ENCODE measurements at regions not wholly inside any gene's neighbourhood (a gene's known extent, or its start where the extent isn't known, plus 50 kb on each side); places are given as distances from the start of the nearest gene placed in this dataset.

DNA sequence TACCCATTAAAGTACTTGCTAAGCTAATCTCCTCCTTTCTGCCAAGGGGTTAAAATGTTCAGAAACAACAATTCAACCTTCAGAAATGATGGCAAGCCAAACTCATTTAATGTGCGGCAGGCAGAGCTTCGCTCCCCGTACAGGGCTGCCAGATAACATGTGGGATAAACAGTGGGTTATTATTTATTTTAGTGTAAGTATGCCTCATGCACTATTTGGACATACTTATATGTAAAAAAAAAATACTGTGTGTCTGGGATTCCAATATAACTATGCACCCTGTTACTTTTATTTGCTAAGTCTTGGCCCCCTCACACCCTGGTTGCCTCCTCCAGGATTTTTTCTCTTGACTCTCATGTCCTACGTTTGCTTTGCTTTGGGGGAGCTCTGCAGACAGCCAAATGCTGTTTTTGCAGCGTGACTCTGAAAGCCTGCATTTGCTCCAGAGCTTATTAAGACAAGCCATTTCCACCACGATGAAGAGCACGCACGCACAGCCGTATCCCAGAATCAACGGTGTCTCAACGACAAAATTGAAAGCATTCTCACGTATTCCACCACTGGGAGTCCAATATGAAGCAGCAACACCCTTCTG, 86.5 kb upstream of the SHANK2 start:
- TF ChIP-seq, protein P1, sequence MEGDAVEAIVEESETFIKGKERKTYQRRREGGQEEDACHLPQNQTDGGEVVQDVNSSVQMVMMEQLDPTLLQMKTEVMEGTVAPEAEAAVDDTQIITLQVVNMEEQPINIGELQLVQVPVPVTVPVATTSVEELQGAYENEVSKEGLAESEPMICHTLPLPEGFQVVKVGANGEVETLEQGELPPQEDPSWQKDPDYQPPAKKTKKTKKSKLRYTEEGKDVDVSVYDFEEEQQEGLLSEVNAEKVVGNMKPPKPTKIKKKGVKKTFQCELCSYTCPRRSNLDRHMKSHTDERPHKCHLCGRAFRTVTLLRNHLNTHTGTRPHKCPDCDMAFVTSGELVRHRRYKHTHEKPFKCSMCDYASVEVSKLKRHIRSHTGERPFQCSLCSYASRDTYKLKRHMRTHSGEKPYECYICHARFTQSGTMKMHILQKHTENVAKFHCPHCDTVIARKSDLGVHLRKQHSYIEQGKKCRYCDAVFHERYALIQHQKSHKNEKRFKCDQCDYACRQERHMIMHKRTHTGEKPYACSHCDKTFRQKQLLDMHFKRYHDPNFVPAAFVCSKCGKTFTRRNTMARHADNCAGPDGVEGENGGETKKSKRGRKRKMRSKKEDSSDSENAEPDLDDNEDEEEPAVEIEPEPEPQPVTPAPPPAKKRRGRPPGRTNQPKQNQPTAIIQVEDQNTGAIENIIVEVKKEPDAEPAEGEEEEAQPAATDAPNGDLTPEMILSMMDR (IDR thresholded peaks at IDR 0.05) = no peak
- TF ChIP-seq POLR2A (IDR thresholded peaks at IDR 0.05) = no peak
